Central memory CD8-positive, alpha-beta T cell (primary cell): ENCODE measurements at regions not wholly inside any gene's neighbourhood (a gene's known extent, or its start where the extent isn't known, plus 50 kb on each side); places are given as distances from the start of the nearest gene placed in this dataset.

Source experiments
- ATAC-seq: fragments of 150-1000 bp; cut with Tn5 transposase; replicated peaks from 2 replicates; pipeline ENCODE4 v1.10.0; 2022; ENCODE audit warnings: mild to moderate bottlenecking, moderate FRiP score, moderate number of reproducible peaks; ENCODE audit not compliant: poor library complexity, severe bottlenecking; ENCODE audit errors: extremely low read depth
- DNase-seq, 2 donors: peaks; one replicate each; pipeline ENCODE4 v3.0.0; 2021; ENCODE audit warnings: low spot score in 2 of 2
- H3K27ac Mint-ChIP-seq: one replicate; pipeline ENCODE4 v1.8.0; 2022; ENCODE audit warnings: low read depth, mild to moderate bottlenecking, moderate library complexity, mixed read lengths
- H3K27me3 Mint-ChIP-seq: one replicate; pipeline ENCODE4 v1.8.0; 2022; ENCODE audit warnings: mixed read lengths
- H3K36me3 Mint-ChIP-seq: one replicate; pipeline ENCODE4 v1.8.0; 2022; ENCODE audit warnings: mild to moderate bottlenecking, moderate library complexity, mixed read lengths; ENCODE audit not compliant: insufficient read depth
- H3K4me1 Mint-ChIP-seq: one replicate; pipeline ENCODE4 v1.8.0; 2022; ENCODE audit warnings: mixed read lengths
- H3K4me3 Mint-ChIP-seq: one replicate; pipeline ENCODE4 v1.8.0; 2022; ENCODE audit warnings: mild to moderate bottlenecking, moderate library complexity, mixed read lengths
- H3K9me3 Mint-ChIP-seq: one replicate; pipeline ENCODE4 v1.8.0; 2022; ENCODE audit warnings: mixed read lengths

DNA sequence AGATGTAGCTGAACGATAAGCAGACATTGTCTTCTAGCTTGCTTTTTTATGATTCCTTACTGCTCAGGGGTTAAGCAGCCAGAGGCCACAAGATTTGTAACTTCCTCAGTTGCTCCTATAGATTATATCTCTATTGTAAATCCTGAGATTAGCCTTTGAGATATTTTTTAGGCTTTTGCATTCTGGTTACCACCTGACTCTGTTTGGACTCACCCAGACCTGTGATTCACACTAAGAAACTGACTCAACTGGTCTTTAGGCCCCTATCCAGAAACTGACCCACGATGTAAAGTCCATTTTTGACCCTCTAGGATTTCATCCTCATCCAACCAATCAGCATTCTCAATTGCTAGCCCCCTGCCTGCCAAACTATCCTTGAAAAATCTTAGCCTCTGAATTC is 194.4 kb downstream of the RASSF9 start:
- Mint-ChIP-seq H3K4me3 (no peak overlapping the region), H3K36me3 (no peaks in the 10 kb centered on the region), H3K4me1 (no peaks in the 10 kb centered on the region), H3K27me3 (no peaks in the 10 kb centered on the region), H3K27ac (no peak overlapping the region), H3K9me3 (peaks cover 9% of the 10 kb centered on the region)
- DNase-seq (no peak), ATAC-seq (no peak)

DNA sequence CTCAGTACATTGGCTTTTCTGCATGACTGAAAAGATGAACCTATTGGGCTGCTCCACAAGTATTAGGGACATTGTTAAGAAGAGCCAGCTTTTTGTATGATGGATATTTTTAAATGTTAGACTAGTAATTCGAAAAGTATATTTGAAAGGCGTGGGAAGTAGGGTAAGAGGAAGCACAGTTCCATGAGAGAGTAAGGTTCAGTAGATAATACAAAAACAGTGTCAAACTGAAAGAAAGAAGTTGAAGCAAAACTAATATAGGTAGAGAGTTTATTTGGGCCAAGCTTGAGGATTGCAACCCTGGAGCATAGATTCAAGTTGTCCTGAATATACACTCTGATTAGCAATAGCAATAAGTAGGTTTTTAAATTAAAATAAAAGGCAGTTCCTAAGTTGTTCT is 193.9 kb downstream of the RASSF9 start:
- H3K36me3 Mint-ChIP-seq, result no peaks in the 10 kb centered on the region

DNA sequence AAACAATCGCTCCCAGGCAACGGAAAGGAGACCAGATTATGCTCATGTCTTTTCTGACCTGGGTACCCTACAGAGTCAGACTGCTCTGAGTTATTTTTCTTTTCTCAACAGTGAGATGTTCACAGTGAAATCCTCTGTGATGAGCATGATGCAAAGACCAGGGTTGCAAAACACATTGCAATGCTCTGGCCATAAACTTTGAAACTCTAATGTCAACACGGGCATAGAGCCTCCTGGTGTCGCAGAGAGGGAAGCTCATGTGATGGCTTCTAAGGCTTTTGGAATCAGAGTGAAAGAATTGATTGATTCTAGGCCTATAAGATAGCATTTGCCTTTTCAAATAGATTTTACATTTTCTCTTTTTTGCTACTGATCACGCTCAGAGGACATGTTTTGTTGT is 193.4 kb downstream of the RASSF9 start:
- H3K4me1 Mint-ChIP-seq, result no peaks in the 10 kb centered on the region
- no peak overlapping the region for H3K4me3 Mint-ChIP-seq
- H3K36me3 Mint-ChIP-seq, result no peaks in the 10 kb centered on the region
- DNase-seq (no peak), ATAC-seq (no peak)
- H3K27ac Mint-ChIP-seq, result no peak overlapping the region
- peaks cover 9% of the 10 kb centered on the region for H3K9me3 Mint-ChIP-seq
- H3K27me3 Mint-ChIP-seq, result no peaks in the 10 kb centered on the region

More for the DNA sequence above, 193.9 kb downstream of the RASSF9 start:
- ATAC-seq (no peak), DNase-seq (no peak)
- H3K4me3 Mint-ChIP-seq, result no peak overlapping the region
- no peak overlapping the region for H3K27ac Mint-ChIP-seq
- H3K4me1 Mint-ChIP-seq, result no peaks in the 10 kb centered on the region
- H3K9me3 Mint-ChIP-seq, result peaks cover 9% of the 10 kb centered on the region
- no peaks in the 10 kb centered on the region for H3K27me3 Mint-ChIP-seq

DNA sequence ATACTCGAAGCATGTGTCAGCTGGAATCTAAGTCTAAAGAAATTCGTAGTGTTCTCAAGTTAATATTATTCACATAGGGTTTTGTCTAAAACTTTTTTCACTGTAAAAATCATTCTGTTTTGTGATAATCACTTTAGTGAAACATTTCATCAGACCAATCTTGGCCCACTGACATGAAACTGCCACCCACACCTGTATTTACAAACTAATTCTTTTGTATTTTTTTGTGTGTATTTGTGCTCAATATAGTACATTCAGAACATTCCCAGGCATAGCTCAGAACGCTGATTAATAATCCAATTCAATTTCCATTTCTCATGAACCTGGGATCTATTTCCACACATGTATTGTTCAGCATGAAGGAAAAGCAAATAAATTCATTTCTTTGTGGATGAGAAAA is 191.7 kb downstream of the RASSF9 start:
- no peak for DNase-seq
- no peaks in the 10 kb centered on the region for H3K27me3 Mint-ChIP-seq
- no peak for ATAC-seq
- H3K36me3 Mint-ChIP-seq, result no peaks in the 10 kb centered on the region
- peaks cover 8% of the 10 kb centered on the region for H3K9me3 Mint-ChIP-seq
- no peak overlapping the region for H3K4me3 Mint-ChIP-seq
- no peaks in the 10 kb centered on the region for H3K4me1 Mint-ChIP-seq
- no peak overlapping the region for H3K27ac Mint-ChIP-seq

DNA sequence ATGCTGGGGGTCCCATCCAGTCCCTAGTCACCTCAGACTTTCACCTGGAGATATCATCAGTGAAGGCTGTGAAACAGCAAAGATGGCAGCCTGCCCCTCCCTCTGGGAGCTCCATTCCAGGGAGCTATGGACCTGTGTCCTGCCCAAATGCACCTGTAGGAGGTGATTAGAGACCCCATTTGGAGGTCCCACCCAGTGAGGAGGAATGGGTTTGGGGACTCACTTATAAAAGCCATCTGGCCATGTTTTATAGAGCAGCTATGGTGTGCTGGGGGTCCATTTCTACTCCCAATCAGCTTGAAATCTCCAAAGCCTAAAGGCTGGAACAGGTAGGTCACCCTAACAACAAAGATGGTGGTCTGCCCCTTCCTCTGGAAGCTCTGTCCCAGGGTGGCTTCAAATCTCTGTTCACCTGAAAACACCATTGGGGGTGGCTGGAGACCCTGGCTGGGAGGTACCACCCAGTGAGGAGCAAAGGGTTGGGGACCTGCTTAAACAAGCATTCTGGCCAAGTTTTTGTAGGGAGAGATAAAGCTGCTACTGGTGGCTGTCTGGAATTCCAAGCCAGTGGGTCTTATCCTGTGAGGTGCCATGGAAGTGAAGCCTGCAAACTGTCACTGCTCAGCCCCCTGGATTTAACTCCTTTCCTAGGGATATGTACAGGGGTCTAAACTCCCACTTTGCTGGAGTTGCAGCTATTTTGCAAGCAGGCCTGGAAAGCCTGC is 182.3 kb downstream of the RASSF9 start:
- Mint-ChIP-seq H3K4me1 (no peaks in the 10 kb centered on the region), H3K4me3 (no peak overlapping the region), H3K27me3 (no peaks in the 10 kb centered on the region), H3K36me3 (no peaks in the 10 kb centered on the region), H3K9me3 (peaks cover 32% of the 10 kb centered on the region), H3K27ac (no peak overlapping the region)
- ATAC-seq (no peak), DNase-seq (no peak)

DNA sequence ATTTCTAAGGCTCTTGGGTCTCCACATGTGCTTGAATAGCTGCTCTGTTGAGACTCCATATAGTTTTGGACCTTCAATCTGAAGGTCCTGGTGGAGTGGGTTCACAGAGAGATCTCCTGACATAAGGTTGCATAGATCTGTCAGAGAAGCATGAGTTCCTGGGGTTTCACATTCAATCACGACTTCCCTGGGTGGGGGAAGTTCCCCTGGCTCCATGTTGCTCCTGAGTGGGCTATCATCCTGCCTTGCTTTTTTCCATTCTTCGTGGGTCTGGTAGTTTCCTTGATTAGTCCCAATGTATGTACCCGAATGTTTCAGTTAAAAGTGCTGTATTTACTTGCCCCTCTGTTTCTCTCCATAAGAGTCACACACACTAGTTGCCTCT is 181.8 kb downstream of the RASSF9 start:
- H3K4me1 Mint-ChIP-seq, result no peaks in the 10 kb centered on the region
- no peak overlapping the region for H3K4me3 Mint-ChIP-seq
- DNase-seq (no peak), ATAC-seq (no peak)
- no peak overlapping the region for H3K27ac Mint-ChIP-seq
- no peaks in the 10 kb centered on the region for H3K27me3 Mint-ChIP-seq
- peaks cover 33% of the 10 kb centered on the region for H3K9me3 Mint-ChIP-seq
- H3K36me3 Mint-ChIP-seq, result no peaks in the 10 kb centered on the region

DNA sequence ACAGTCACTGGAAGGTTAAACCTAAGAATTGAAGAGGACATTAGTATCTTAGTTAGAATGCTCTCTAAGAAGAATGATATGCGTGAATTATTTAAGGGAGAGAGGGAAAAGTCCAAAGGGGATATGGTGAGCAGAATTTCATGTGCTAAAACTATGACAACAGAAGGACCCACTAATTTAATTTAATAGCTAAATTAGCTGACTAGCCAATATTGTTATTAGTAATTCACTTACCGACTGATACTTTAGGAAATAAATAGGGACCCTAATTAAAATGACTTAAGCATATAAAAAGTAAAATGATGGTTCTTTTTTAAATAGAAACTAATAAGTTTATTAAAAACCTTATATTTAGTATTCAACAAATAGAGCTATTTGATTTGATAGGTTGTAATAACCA is 179.6 kb downstream of the RASSF9 start:
- Mint-ChIP-seq H3K27ac (no peak overlapping the region), H3K9me3 (peaks cover 26% of the 10 kb centered on the region), H3K27me3 (no peaks in the 10 kb centered on the region), H3K36me3 (no peaks in the 10 kb centered on the region), H3K4me3 (no peak overlapping the region), H3K4me1 (no peaks in the 10 kb centered on the region)
- ATAC-seq (no peak), DNase-seq (no peak)

DNA sequence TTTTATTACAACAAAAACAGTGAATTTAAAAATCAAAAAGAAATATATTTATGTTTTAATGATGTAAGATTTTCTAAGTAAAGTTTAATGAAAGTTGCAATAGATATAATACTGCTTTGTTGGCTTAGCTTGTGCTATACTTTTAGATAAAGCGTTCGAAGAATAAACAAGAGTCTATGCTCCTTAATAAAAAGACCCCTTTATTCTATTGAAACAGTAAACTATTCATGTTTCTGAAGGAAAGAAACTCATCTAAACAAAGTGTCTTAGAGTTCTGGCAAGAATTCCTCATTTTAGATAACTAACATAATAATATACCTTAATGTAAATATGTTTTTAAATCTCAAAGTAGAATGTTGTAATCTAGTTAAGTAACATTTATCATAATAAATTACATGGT is 179.0 kb downstream of the RASSF9 start:
- Mint-ChIP-seq H3K36me3 (no peaks in the 10 kb centered on the region), H3K9me3 (peaks cover 20% of the 10 kb centered on the region), H3K27me3 (no peaks in the 10 kb centered on the region), H3K27ac (no peak overlapping the region), H3K4me3 (no peak overlapping the region), H3K4me1 (no peaks in the 10 kb centered on the region)
- ATAC-seq (no peak), DNase-seq (no peak)

DNA sequence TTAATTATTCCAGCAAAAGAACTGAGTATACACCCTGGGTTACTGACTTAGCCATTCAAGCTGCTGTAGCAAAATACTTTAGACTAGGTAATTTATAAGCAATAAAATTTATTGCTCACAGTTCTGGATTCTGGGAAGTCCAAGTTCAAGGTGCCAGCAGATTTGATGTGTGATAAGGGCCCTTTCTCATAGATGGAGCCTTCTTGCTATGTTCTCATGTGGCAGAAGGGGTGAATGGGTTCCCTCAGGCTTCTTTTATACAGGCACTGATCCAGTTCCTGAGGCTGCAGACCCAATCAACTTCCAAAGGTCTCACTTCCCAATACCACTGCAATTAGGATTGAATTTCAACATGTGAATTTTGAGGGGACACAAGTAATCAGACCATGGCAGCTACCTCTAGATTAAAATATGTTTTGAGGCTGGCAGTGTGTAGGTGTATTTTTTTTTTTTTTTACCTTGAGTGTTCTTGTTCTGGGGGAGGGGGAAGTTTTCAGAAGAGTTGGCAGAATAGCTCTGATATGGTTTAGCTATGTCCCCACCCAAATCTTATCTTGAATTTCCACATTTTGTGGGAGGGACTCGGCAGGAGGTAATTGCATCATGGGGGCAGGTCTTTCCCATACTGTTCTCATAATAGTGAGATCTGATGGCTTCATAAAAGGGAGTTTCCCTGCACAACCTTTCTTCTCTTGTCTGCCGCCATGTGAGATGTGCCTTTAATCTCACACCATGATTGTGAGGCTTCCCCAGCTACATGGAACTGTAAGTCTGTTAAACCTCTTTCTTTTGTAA is 178.2 kb downstream of the RASSF9 start:
- no peak for ATAC-seq
- no peaks in the 10 kb centered on the region for H3K27me3 Mint-ChIP-seq
- peaks cover 19% of the 10 kb centered on the region for H3K9me3 Mint-ChIP-seq
- no peaks in the 10 kb centered on the region for H3K4me1 Mint-ChIP-seq
- H3K4me3 Mint-ChIP-seq, result no peak overlapping the region
- H3K27ac Mint-ChIP-seq, result no peak overlapping the region
- H3K36me3 Mint-ChIP-seq, result no peaks in the 10 kb centered on the region
- no peak for DNase-seq

DNA sequence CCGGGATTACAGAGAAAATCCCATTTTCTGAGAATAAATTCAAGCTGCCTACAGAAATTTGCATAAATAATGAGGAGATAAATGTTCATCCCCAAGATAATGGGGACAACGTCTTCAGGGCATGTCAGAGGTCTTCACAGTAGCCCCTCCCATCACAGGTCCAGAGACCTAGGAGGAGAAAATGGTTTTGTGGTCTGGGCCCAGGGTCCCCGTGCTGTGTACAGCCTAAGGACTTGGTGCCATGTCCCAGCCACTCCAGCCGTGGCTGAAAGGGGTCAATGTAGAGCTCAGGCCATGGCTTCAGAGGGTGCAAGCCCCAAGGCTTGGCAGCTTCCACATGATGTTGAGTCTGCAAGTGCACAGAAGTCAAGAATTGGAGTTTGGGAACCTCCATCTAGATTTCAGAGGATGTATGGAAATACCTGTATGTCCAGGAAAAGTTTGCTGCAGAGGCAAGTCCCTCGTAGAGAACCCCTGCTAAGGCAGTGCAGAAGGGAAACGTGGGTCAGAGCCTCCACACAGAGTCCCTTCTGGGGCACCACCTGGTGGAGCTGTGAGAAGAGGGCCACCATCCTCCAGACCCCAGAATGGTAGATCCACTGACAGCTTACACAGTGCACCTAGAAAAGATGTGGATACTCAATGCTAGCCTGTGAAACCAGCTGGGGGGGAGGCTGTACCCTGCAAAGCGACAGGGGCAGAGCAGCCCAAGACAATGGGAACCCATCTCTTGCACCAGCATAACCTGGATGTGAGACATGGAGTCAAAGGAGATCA is 176.3 kb downstream of the RASSF9 start:
- no peak overlapping the region for H3K27ac Mint-ChIP-seq
- H3K36me3 Mint-ChIP-seq, result no peaks in the 10 kb centered on the region
- H3K9me3 Mint-ChIP-seq, result peaks cover 27% of the 10 kb centered on the region
- ATAC-seq (no peak), DNase-seq (no peak)
- H3K27me3 Mint-ChIP-seq, result no peaks in the 10 kb centered on the region
- no peak overlapping the region for H3K4me3 Mint-ChIP-seq
- H3K4me1 Mint-ChIP-seq, result no peaks in the 10 kb centered on the region

DNA sequence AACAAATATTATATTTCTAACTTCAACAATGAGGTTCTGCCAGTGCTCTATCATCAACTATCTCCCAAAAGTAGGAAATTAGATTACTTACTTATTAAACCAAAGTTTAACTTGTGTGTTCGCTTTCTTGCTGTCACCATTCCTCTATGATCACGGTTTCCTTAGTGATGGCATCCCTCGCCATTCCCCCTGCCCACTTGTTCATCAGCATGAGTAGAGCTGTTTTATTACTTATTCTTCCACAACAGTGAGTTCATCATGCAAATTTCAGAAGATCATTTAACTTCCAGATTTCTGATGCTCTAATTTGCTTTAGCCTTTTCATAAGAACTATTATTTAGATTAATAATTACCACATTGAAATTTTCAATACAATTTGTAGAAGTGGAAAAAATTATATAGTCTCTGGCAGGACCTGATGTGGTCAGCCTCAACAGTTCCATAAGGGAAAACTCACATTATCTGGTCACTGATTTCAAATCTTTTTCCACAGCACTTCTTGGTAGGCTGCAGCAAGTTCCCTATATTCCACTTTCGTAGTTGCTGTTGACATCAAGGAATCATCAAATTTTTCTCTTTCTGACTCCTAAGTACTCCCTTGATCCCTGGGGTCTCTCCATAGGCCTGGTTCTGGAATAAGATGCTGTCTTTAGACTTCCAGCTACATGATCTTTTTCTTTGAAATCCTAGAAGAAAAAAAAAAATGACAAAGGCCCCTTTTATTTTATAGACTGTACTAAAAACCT is 174.6 kb downstream of the RASSF9 start:
- H3K36me3 Mint-ChIP-seq, result no peaks in the 10 kb centered on the region
- no peaks in the 10 kb centered on the region for H3K4me1 Mint-ChIP-seq
- no peak overlapping the region for H3K4me3 Mint-ChIP-seq
- DNase-seq (no peak), ATAC-seq (no peak)
- H3K9me3 Mint-ChIP-seq, result peaks cover 27% of the 10 kb centered on the region
- H3K27ac Mint-ChIP-seq, result no peak overlapping the region
- no peaks in the 10 kb centered on the region for H3K27me3 Mint-ChIP-seq

DNA sequence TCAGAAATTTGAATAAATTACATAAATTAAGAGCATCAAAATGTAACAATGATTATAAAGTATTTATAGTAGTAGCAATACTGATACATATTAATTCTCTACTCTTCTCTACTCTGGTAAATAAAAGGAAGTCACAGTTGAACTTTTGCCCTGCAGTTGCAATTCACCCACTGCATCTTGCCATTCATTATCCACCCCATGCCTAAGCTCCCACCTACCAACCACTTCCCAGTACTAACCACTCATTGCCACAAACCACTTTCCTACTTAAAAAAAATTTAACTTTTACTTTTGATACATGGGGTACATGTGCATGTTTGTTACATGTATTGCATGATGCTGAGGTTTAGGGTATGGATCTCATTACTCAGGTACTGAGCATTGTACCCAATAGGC is 174.0 kb downstream of the RASSF9 start:
- ATAC-seq (no peak), DNase-seq (no peak)
- Mint-ChIP-seq H3K4me3 (no peak overlapping the region), H3K36me3 (no peaks in the 10 kb centered on the region), H3K4me1 (no peaks in the 10 kb centered on the region), H3K9me3 (peaks cover 27% of the 10 kb centered on the region), H3K27ac (no peak overlapping the region), H3K27me3 (no peaks in the 10 kb centered on the region)
